GM18907 (cell line): ENCODE measurements at regions not wholly inside any gene's neighbourhood (a gene's known extent, or its start where the extent isn't known, plus 50 kb on each side); places are given as distances from the start of the nearest gene placed in this dataset.
A peak's percentile ranks its signal among the peaks of the same experiment; 100 is the strongest.

Experiments
- ATAC-seq: cut with Tn5 transposase; IDR thresholded peaks from one replicate; pipeline ENCODE4 v1.9.1; 2021; ENCODE audit warnings: mild to moderate bottlenecking, moderate library complexity; ENCODE audit not compliant: unreplicated experiment

DNA sequence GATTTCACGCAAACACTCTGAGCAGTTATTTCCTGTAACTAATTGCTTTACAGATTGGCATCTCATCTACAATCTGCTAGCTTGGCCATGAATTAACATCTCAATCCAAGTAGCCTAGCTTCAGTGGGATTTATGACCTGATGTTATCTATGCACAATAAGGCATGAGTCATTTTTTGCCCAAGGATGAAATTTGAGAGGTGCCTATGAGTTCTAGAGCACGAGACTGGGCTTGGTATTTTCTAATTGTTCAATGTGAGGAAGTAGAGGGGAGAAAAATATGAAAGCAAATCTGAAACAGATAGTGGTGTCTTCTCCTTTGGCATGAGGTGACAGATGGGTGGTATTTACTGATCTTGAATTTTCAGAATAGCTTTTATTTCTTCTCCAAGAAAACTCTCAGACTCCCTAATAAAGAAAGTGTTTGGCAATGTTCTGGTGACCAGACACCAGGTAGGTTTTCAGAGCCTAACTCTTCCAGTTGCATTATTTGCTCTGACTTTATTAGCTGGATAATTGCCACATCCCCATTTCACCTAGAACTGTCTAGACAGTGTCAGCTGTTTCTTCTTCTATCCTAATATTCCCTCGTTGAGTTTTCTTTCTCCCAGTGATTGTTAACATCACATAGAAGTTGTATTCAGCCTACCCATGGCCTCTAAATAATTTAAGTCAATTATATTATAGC is 301.0 kb upstream of the UMPS start:
- ATAC-seq: no peak

DNA sequence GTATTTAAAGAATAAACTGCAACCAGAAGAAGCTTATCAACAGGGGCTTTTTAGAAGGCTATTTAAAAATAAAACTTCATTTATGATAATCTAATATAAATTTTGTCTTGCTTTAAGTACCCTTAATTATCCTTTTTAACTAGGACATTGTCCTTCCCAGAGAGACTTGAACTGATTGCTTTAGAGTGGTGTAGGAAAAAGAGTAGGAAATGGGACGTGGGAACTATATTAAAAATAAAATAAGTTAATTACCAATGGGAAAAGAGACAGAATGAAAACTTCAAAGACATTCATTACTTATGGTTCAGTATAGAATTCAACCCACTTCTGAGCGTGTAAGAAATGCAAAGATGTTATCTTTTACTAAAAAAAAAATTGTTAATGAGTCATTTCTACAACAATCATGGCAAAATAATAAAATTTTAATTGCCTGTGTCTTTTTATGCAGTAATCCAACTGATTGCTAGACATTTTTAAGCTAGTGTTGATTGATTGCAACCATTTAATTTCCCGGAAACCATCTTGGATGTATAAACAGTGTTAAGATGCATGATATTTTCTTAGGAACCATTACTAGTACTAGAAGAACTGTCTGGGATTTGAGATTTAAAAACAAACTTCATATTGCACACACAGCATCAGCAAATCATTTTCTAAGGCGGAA is 298.8 kb upstream of the UMPS start:
- ATAC-seq: no peak

GRCh38 chr3:124434176-124434575 is 296.1 kb upstream of the UMPS start:
- no peak for ATAC-seq

DNA sequence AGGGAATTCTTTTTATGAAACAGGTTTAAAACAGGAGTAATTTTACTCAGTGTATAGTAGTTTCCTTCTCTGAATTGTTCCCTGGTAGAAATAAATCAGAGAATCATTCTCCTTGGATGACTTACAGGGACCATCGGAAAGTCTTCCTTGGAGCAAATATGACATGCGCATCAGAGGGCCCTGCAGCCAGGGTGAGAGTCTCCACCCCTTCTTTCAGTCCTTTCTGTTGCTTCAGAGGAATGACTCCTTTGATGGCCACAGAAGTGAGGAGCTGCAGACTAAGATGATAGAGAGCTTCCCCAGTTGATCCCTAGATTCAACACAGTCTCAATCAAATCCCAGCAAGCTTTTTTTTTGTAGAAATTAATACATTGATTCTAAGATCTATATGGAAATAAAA is 294.8 kb upstream of the UMPS start:
- no peak for ATAC-seq

- no peak for ATAC-seq
Observed at GRCh38 chr3:124438813-124439212, 291.4 kb upstream of the UMPS start.

DNA sequence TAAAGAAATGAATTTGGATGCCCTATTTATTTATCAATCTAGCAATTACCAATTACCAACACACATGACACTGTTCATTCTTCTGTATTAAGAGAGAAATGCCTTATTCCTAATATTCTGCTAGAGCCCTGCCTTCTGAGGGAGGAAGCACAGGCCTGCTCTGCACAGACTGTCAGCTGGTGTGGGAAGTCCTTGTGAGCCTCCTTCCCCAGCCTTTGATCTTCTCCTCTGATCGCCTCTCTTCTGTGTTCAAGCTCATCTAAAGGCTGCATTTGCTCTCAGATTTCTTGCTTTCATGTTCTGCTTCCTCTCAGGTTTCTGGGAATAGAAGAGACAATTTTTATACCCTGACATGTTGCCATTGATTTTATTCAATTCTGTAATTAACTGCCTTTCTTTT is 290.6 kb upstream of the UMPS start:
- ATAC-seq: no peak

- no peak for ATAC-seq
Observed at GRCh38 chr3:124441766-124442165, 288.5 kb upstream of the UMPS start.

GRCh38 chr3:124442463-124442862 is 287.8 kb upstream of the UMPS start:
- ATAC-seq: no peak

- ATAC-seq: no peak
Observed at GRCh38 chr3:124443446-124443845, 286.8 kb upstream of the UMPS start.

GRCh38 chr3:124444075-124444474 is 286.2 kb upstream of the UMPS start:
- ATAC-seq: no peak

- ATAC-seq: no peak
Observed at GRCh38 chr3:124444896-124445295, 285.4 kb upstream of the UMPS start.

DNA sequence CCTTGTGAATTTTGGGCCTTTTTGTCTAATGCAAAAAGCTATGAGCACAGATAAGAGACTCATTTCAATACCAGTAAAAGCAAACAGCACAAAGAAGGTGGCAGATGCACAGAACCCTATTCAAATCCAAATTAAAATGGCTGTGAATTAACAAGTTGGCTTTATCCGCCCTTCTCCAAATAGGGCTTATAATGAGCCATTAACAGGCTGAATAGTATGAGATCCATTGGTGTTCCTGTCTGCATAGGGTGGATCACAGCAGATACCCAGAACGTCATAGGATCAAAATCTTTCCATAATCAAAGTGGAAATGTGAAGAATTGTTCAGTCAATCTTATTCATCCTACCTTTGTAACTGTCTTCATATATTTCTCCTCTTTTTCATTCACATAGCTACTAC is 282.4 kb upstream of the UMPS start:
- ATAC-seq: no peak

DNA sequence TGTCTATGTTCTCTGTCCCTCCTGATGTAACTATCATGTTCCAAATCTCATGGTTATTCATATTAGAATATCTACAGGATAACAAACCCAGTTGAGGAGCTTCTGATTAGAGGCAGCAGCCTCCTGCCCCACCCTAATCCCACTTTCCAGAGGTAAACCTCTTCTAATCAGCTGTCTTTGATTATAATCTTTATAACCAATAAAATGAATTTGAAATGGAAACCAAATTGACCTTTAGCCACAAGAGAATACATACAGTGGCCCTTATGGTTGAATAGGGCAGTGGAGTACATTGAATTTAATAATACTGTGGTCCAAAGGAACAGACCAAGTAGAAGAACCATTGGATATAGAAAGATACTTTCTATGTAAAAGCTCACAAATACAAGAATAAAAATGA is 281.3 kb upstream of the UMPS start:
- no peak for ATAC-seq

DNA sequence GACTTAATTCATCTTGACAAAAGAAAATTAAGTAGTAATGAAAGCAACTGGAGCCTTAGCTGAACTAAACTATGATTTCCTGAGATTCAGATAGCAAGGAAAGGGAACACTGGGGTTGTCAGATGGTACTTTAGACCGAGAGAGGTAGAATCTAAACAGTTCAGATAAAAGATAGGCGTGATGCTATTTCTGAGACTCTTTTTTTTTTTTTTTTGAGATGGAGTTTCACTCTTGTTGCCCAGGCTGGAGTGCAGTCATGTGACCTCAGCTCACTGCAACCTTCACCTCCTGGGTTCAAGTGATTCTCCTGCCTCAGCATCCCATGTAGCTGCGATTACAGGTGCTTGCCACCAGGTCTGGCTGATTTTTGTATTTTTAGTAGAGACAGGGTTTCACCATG is 279.9 kb upstream of the UMPS start:
- no peak for ATAC-seq

DNA sequence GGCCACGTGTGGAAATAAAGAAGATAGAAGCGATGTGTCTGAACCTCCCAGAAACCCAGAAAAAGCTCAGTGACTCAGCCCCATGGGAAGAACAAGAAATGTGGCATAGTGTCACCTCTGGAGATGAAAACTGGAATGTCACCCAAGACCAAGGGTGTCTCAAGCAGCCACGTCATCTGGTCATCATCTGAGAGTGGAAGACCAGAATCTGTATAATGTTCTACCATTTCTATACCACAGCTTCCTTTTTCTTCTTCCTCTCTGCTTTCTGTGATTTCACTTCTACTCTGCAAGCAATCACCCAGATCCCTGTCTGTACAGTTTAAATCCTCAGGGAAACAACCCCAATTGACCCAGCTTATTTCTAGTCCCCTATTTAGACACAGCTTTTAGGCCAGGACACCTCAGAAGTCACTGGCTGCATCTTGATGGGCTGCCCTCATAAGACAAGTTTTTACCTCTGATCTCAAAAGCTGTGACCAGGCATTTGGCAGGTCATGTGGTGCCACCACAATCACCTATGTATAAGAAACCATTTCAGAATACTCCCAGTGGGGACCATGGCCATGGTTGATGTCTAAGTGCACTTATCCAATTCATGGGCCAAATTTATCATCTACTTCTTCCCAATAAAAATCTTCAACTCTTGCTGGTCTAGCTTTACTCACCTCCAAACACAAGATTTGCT is 278.5 kb upstream of the UMPS start:
- peak; percentile 86 for ATAC-seq

- no peak for ATAC-seq
Observed at GRCh38 chr3:124453189-124453588, 277.1 kb upstream of the UMPS start.

DNA sequence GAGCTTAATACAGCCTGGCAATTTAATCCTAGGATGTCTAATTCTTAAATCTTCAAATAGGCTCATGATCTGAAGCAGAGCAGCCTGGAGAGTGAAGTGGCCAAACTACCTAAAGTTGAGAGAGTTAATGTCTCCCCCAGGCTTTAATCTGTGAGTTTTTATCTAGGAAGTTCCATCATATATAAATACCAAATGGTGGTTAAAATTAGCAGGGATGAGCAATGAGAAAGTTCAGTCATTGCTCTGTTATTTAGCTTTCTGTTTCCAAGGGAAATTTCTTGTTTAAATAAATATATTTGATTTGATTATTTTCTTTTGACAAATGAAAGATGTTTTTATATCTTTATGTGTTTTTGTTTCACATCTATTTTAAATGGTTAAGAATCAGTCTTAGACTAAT is 274.4 kb upstream of the UMPS start:
- no peak for ATAC-seq

- ATAC-seq: no peak
Observed at GRCh38 chr3:124456506-124456905, 273.7 kb upstream of the UMPS start.

GRCh38 chr3:124459678-124460077 is 270.6 kb upstream of the UMPS start:
- ATAC-seq: no peak

DNA sequence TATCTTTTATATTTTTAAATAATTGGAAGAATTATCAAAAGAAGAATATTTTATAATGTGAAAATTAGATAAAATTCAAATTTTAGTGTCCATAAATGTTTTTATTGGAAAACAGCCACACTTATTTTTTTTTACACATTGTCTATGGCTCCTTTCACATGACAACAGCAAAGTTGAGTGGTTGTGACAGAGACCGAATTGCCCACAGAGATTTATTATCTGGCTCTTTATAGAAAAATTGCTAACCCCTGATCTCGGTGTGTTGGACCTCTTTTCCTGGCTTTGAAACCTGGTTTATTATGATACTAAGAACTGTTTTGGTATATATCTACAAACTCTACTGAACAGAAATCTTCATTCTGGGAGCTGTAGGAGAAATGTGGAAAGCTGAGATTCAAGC is 269.1 kb upstream of the UMPS start:
- ATAC-seq: no peak

- ATAC-seq: no peak
Observed at GRCh38 chr3:124461838-124462632, 268.2 kb upstream of the UMPS start.
